Thyroid gland (tissue), 4 donors: ENCODE measurements at regions not wholly inside any gene's neighbourhood (a gene's known extent, or its start where the extent isn't known, plus 50 kb on each side); places are given as distances from the start of the nearest gene placed in this dataset.

Experiments
- DNase-seq, 2 donors: peaks; one replicate each; pipeline ENCODE4 v3.0.0-alpha.2; 2019
- H3K27ac ChIP-seq, 3 donors: fragments of 200-600 bp; sonication (generic); 1 replicate in 2 of 3; 2 replicates in 1 of 3; pipeline ENCODE4 v1.5.1; 2016 to 2019; ENCODE audit warnings: mild to moderate bottlenecking in 1 of 3, moderate library complexity in 1 of 3
- H3K27me3 ChIP-seq: fragments of 200-600 bp; sonication (generic); one replicate; pipeline ENCODE4 v1.5.1; 2019
- H3K36me3 ChIP-seq, 2 donors: fragments of 200-600 bp; sonication (generic); one replicate each; pipeline ENCODE4 v1.5.1; 2016 to 2019
- H3K4me1 ChIP-seq, 2 donors: fragments of 200-600 bp; sonication (generic); one replicate each; pipeline ENCODE4 v1.5.1; 2017 to 2019
- H3K4me3 ChIP-seq, 3 donors: fragments of 200-600 bp; sonication (generic); replicated peaks in 1 of 3; 1 replicate in 2 of 3; 2 replicates in 1 of 3; pipeline ENCODE4 v1.5.1; 2016; ENCODE audit warnings: mild to moderate bottlenecking in 1 of 3
- H3K9me3 ChIP-seq: fragments of 200-600 bp; sonication (generic); one replicate; pipeline ENCODE4 v1.5.1; 2017
- POLR2A ChIP-seq, 2 donors: fragments of 450-650 bp; IDR thresholded peaks; one replicate each; pipeline ENCODE4 v1.6.1; 2017; ENCODE audit warnings: antibody characterized with exemption in 2 of 2, mild to moderate bottlenecking in 2 of 2, moderate library complexity in 1 of 2
- WGBS, 2 donors: methylation state at CpG; one replicate each; pipeline ENCODE4 v1.1.5; 2017; 5-methylcytosine and 5-hydroxymethylcytosine counted together
- intact Hi-C: fragments of 100-400 bp; cut with DNase I; formaldehyde crosslinking; loops from one replicate; pipeline ENCODE4 v1.15.1; 2023
- TF ChIP-seq, protein P1 (sequence below), 6 experiments: fragments of 200-600 bp in 3 of 6; fragments of 450-650 bp in 3 of 6; sonication (generic) in 3 of 6; IDR thresholded peaks; one replicate each; pipeline ENCODE4 v1.5.1; 2016 to 2019; ENCODE audit warnings: antibody characterized with exemption in 6 of 6, mild to moderate bottlenecking in 2 of 6, inconsistent platforms in 1 of 6, moderate library complexity in 1 of 6

DNA sequence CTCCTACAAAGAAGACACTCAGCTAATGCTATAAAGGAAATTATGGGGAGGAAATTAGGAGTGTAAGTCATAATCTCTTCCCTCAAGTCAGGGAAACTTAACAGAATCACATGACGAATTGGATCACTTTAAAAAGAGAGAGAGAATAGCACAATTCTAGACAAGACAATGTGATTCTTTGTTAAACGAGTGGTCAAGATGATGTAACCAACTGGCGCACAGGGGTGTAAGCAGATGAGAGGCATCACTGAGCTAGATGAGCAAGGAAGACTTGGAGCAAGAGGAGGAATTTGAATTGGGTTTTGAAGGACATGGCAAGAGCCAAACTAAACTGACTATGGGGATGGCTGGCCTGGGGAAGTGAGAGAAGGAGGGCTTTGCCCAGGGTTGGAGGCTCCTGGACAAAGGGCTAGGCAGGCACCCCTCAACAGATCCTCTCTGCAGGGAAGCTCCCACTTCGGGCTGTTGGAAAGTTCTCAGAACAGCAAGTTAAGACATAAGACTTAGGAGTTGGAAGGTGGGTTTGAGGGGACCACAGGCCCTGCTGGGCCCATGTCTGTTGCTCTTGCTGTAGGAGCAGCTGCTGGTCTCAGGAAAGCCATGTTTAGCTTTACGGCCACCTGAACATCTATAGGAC lies 123.9 kb upstream of the GRIK3 start:
- no peaks in the 10 kb centered on the region for H3K27me3 ChIP-seq
- whole genome bisulfite sequencing, 2 donors = 76 to 78% methylated on average over 5 of the region's 5 CpGs

DNA sequence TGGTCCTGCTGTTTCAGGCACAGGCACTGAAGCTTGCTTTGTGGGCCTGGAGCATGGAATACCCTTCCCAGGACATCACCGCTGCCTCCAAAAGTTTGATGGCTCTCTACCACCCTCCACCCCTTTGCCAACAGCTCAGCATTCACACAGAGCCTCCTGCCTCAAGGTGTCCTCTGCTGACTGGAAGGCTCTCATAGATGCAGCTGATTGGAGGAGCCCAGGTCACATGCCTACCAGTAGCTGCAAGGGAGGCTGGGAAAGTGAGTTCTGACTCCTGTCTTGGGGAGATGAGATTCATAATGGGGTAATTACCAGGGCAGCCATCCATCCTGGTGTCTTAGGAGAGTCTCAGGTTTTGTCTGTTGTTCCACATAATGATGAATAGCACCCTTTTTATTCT lies 124.8 kb upstream of the GRIK3 start:
- TF ChIP-seq, protein P1, sequence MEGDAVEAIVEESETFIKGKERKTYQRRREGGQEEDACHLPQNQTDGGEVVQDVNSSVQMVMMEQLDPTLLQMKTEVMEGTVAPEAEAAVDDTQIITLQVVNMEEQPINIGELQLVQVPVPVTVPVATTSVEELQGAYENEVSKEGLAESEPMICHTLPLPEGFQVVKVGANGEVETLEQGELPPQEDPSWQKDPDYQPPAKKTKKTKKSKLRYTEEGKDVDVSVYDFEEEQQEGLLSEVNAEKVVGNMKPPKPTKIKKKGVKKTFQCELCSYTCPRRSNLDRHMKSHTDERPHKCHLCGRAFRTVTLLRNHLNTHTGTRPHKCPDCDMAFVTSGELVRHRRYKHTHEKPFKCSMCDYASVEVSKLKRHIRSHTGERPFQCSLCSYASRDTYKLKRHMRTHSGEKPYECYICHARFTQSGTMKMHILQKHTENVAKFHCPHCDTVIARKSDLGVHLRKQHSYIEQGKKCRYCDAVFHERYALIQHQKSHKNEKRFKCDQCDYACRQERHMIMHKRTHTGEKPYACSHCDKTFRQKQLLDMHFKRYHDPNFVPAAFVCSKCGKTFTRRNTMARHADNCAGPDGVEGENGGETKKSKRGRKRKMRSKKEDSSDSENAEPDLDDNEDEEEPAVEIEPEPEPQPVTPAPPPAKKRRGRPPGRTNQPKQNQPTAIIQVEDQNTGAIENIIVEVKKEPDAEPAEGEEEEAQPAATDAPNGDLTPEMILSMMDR (IDR thresholded peaks at IDR 0.05) = no peak
- no peak for TF ChIP-seq POLR2A (IDR thresholded peaks at IDR 0.05)
- Histone ChIP-seq H3K4me1 (no peaks in the 10 kb centered on the region), H3K9me3 (no peaks in the 10 kb centered on the region), H3K4me3 (no peak overlapping the region), H3K36me3 (no peaks in the 10 kb centered on the region), H3K27ac (no peak overlapping the region), H3K27me3 (no peaks in the 10 kb centered on the region)
- intact Hi-C loops = no loop called here
- WGBS, 2 donors = 89 to 100% methylated on average over 1 of the region's 1 CpG
- DNase-seq = no peak

More for the DNA sequence above, 123.9 kb upstream of the GRIK3 start:
- intact Hi-C loops = no loop called here
- TF ChIP-seq, protein P1 (IDR thresholded peaks at IDR 0.05) = no peak
- no peak for TF ChIP-seq POLR2A (IDR thresholded peaks at IDR 0.05)
- no peak for DNase-seq
- no peaks in the 10 kb centered on the region for H3K4me1 ChIP-seq
- H3K9me3 ChIP-seq = no peaks in the 10 kb centered on the region
- H3K27ac ChIP-seq = no peak overlapping the region
- no peak overlapping the region for H3K4me3 ChIP-seq
- no peaks in the 10 kb centered on the region for H3K36me3 ChIP-seq

DNA sequence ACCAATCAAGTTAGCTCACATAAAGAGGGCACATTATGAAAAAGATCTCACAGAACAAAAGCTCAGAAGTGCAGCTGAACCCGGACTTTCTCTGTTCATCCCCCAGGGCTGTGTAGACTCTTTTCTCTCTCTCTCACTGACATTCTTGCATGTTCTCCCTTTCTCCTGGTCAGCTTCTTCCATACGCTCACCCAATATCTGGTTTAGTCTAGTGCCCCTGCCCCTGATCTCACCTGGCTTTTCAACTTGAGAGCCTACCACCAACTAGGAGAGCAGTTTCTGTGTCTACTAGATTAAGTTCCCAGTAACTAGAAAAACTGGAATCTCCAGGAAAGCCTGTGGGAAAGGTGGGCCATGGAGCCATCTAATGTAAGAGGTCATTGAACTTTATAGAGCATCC lies 126.9 kb upstream of the GRIK3 start:
- intact Hi-C loops = no loop called here
- TF ChIP-seq, protein P1 (IDR thresholded peaks at IDR 0.05) = no peak
- TF ChIP-seq POLR2A (IDR thresholded peaks at IDR 0.05) = no peak
- Histone ChIP-seq H3K9me3 (no peaks in the 10 kb centered on the region), H3K4me3 (no peak overlapping the region), H3K36me3 (no peaks in the 10 kb centered on the region), H3K27me3 (no peaks in the 10 kb centered on the region), H3K27ac (no peak overlapping the region), H3K4me1 (no peaks in the 10 kb centered on the region)
- 87 to 89% methylated on average over 2 of the region's 2 CpGs for WGBS, 2 donors
- DNase-seq = no peak

DNA sequence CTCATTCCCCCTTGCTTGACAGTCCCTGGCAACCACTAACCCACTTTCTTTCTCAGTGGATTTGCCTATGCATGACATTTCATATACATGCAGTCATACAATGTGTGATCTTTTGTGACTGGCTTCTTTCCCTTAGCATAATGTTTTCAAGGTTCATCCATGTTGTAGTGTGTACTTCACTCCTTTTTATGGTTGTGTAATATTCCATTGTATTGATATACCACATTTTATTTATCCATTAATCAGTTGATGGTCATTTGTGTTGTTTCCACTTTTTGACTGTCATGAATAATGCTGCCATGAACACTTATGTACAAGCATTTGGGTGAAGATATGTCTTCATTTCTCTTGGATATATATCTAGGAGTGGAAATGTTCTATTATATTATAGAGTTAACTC lies 127.7 kb upstream of the GRIK3 start:
- no peak for DNase-seq
- H3K4me3 ChIP-seq = no peak overlapping the region
- intact Hi-C loops = no loop called here
- no peaks in the 10 kb centered on the region for H3K9me3 ChIP-seq
- no peaks in the 10 kb centered on the region for H3K4me1 ChIP-seq
- no peaks in the 10 kb centered on the region for H3K36me3 ChIP-seq
- H3K27ac ChIP-seq = no peak overlapping the region
- H3K27me3 ChIP-seq = no peaks in the 10 kb centered on the region
- no peak for TF ChIP-seq POLR2A (IDR thresholded peaks at IDR 0.05)
- TF ChIP-seq, protein P1 (IDR thresholded peaks at IDR 0.05) = no peak

DNA sequence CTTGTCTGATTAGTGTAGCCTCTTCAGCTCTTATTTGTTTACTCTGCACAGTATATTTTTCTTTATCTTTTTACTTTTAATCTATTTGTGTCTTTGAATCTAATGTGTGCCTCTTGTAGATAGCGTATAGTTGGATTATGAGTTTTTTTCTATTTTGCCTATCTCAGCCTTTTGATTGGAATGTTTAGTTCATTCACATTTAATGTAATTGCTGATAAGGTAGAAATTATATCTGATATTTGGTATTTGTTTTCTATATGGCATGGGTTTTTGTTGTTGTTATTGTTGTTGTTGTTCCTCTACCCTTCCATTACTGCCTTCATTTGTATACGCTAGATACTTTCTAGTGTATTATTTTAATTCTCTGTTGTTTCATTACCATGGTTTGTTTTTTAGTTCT lies 131.7 kb upstream of the GRIK3 start:
- intact Hi-C loops = no loop called here
- 97% methylated on average over 2 of the region's 2 CpGs for WGBS, 2 donors

More for the DNA sequence above, 131.7 kb upstream of the GRIK3 start:
- TF ChIP-seq, protein P1 (IDR thresholded peaks at IDR 0.05) = no peak
- TF ChIP-seq POLR2A (IDR thresholded peaks at IDR 0.05) = no peak
- no peaks in the 10 kb centered on the region for H3K36me3 ChIP-seq
- no peak overlapping the region for H3K27ac ChIP-seq
- H3K4me3 ChIP-seq = no peak overlapping the region
- H3K27me3 ChIP-seq = no peaks in the 10 kb centered on the region
- no peaks in the 10 kb centered on the region for H3K4me1 ChIP-seq
- no peak for DNase-seq
- no peaks in the 10 kb centered on the region for H3K9me3 ChIP-seq
